IMR-90 (cell line): ENCODE measurements at regions not wholly inside any gene's neighbourhood (a gene's known extent, or its start where the extent isn't known, plus 50 kb on each side); places are given as distances from the start of the nearest gene placed in this dataset.

Experiments used
- ATAC-seq: fragments of 200-7000 bp; cut with Tn5 transposase; 2 replicates; pipeline ENCODE4 v1.9.1; 2020; ENCODE audit warnings: low read depth, mild to moderate bottlenecking, moderate library complexity
- BruUV-seq: library from RNA; stranded (reverse); fragments of 400-500 nt; replicated peaks from 2 replicates; lab custom pipeline; 2021; lab: Mats Ljungman, UMichigan
- CTCF ChIA-PET: fragments of 300-600 bp; formaldehyde crosslinking; extraction: SDS; loops from one replicate; lab custom pipeline; 2021; ENCODE audit warnings: antibody characterized with exemption; lab: Yijun Ruan, JAX
- POLR2A ChIA-PET: fragments of 300-600 bp; sonication (Branson Sonifier 250); formaldehyde crosslinking; loops from one replicate; lab custom pipeline; 2022; ENCODE audit warnings: antibody characterized with exemption; ENCODE audit not compliant: unreplicated experiment; lab: Charles Lee
- DNase-seq: peaks from one replicate; pipeline ENCODE4 v3.0.0; 2013
- H2AFZ ChIP-seq: replicated peaks from 2 replicates; pipeline ENCODE3; 2013; ENCODE audit warnings: low read length, mild to moderate bottlenecking; ENCODE audit not compliant: poor library complexity
- H2AK5ac ChIP-seq: 2 replicates; pipeline ENCODE4 v1.6.1; 2013; ENCODE audit warnings: low read depth, low read length, inconsistent platforms
- H2AK9ac ChIP-seq: replicated peaks from 2 replicates; pipeline ENCODE3; 2013; ENCODE audit warnings: mild to moderate bottlenecking, low read depth, low read length, moderate library complexity; ENCODE audit not compliant: poor library complexity
- H2BK120ac ChIP-seq: 2 replicates; pipeline ENCODE4 v1.6.1; 2013; ENCODE audit warnings: low read depth, low read length, inconsistent platforms
- H2BK15ac ChIP-seq: 3 replicates; pipeline ENCODE4 v1.6.1; 2013; ENCODE audit warnings: low read depth, low read length, inconsistent platforms
- H2BK20ac ChIP-seq: 2 replicates; pipeline ENCODE4 v1.6.1; 2013; ENCODE audit warnings: low read depth, mild to moderate bottlenecking, inconsistent platforms, low read length, moderate library complexity
- H2BK5ac ChIP-seq: 2 replicates; pipeline ENCODE4 v1.6.1; 2013; ENCODE audit warnings: mild to moderate bottlenecking, low read depth, low read length, inconsistent platforms; ENCODE audit not compliant: poor library complexity, severe bottlenecking
- H3K14ac ChIP-seq: replicated peaks from 2 replicates; pipeline ENCODE4 v1.6.1; 2013; ENCODE audit warnings: low read depth, low read length, inconsistent platforms
- H3K18ac ChIP-seq: 2 replicates; pipeline ENCODE4 v1.6.1; 2013; ENCODE audit warnings: low read depth, low read length, control low read depth
- H3K23ac ChIP-seq: 2 replicates; pipeline ENCODE4 v1.6.1; 2013; ENCODE audit warnings: low read depth, low read length, inconsistent platforms
- H3K27ac ChIP-seq: 2 replicates; pipeline ENCODE4 v1.5.1; 2013; ENCODE audit warnings: mild to moderate bottlenecking, control low read depth, low read length; ENCODE audit not compliant: insufficient read depth
- H3K27me3 ChIP-seq: 2 replicates; pipeline ENCODE4 v1.6.1; 2013; ENCODE audit warnings: low read length; ENCODE audit not compliant: control insufficient read depth, insufficient read depth
- H3K36me3 ChIP-seq: 2 replicates; pipeline ENCODE4 v1.6.1; 2013; ENCODE audit warnings: low read length, mixed read lengths; ENCODE audit not compliant: control insufficient read depth, insufficient read depth
- H3K4ac ChIP-seq: 2 replicates; pipeline ENCODE4 v1.6.1; 2013; ENCODE audit warnings: low read depth, low read length, inconsistent platforms
- H3K4me1 ChIP-seq: 2 replicates; pipeline ENCODE4 v1.6.1; 2013; ENCODE audit warnings: low read length, mixed read lengths; ENCODE audit not compliant: control insufficient read depth, insufficient read depth
- H3K4me2 ChIP-seq: 2 replicates; pipeline ENCODE4 v1.6.1; 2013; ENCODE audit warnings: low read depth, mild to moderate bottlenecking, control low read depth, low read length, moderate library complexity
- H3K4me3 ChIP-seq: 2 replicates; pipeline ENCODE4 v1.5.1; 2013; ENCODE audit warnings: low read depth, mild to moderate bottlenecking, control low read depth, low read length, moderate library complexity; ENCODE audit not compliant: insufficient read depth
- H3K56ac ChIP-seq: 2 replicates; pipeline ENCODE4 v1.6.1; 2013; ENCODE audit warnings: low read length, inconsistent platforms; ENCODE audit not compliant: insufficient read depth; ENCODE audit errors: extremely low read depth
- H3K79me1 ChIP-seq, 2 experiments: 2 replicates each; pipeline ENCODE4 v1.6.1; 2013; ENCODE audit warnings: low read length in 2 of 2, inconsistent platforms in 1 of 2, low read depth in 1 of 2
- H3K9ac ChIP-seq: 2 replicates; pipeline ENCODE4 v1.6.1; 2013; ENCODE audit warnings: low read depth, low read length, control low read depth
- H3K9me1 ChIP-seq: 2 replicates; pipeline ENCODE4 v1.6.1; 2013; ENCODE audit warnings: low read length, inconsistent platforms; ENCODE audit not compliant: insufficient read depth
- H3K9me3 ChIP-seq: 2 replicates; pipeline ENCODE4 v1.6.1; 2013; ENCODE audit warnings: low read length; ENCODE audit not compliant: control insufficient read depth, insufficient read depth
- H4K20me1 ChIP-seq: 2 replicates; pipeline ENCODE4 v1.6.1; 2013; ENCODE audit warnings: low read length, inconsistent platforms; ENCODE audit not compliant: insufficient read depth
- H4K5ac ChIP-seq: 2 replicates; pipeline ENCODE4 v1.6.1; 2013; ENCODE audit warnings: mild to moderate bottlenecking, low read depth, low read length, control low read depth
- H4K8ac ChIP-seq, 2 experiments: 2 replicates each; pipeline ENCODE4 v1.6.1; 2013; ENCODE audit warnings: low read depth in 2 of 2, low read length in 2 of 2, control low read depth in 1 of 2, inconsistent platforms in 1 of 2
- H4K91ac ChIP-seq: 2 replicates; pipeline ENCODE4 v1.6.1; 2013; ENCODE audit warnings: low read depth, low read length, inconsistent platforms; ENCODE audit not compliant: insufficient read depth
- BHLHE40 ChIP-seq: fragments of 150-350 bp; IDR thresholded peaks from 2 replicates; pipeline ENCODE4 v1.6.1; 2016; ENCODE audit warnings: mild to moderate bottlenecking, low read depth, low read length
- CHD1 ChIP-seq: IDR thresholded peaks from 2 replicates; pipeline ENCODE4 v1.6.1; 2012; ENCODE audit warnings: low read depth, low read length, improper control_type of control experiment
- FOS ChIP-seq: fragments of 150-350 bp; IDR thresholded peaks from 2 replicates; pipeline ENCODE4 v1.6.1; 2016; ENCODE audit warnings: low read depth, low read length
- MXI1 ChIP-seq: IDR thresholded peaks from 2 replicates; pipeline ENCODE4 v1.6.1; 2012; ENCODE audit warnings: low read depth, mild to moderate bottlenecking, low read length, moderate library complexity, borderline replicate concordance
- RCOR1 ChIP-seq: IDR thresholded peaks from 2 replicates; pipeline ENCODE4 v1.6.1; 2012; ENCODE audit warnings: mild to moderate bottlenecking, low read length, improper control_type of control experiment; ENCODE audit not compliant: insufficient replicate concordance
- USF2 ChIP-seq: fragments of 150-350 bp; IDR thresholded peaks from 2 replicates; pipeline ENCODE4 v1.6.1; 2017; ENCODE audit warnings: mild to moderate bottlenecking, antibody characterized with exemption, low read length, low read depth
- WGBS, 2 experiments: methylation state at CpG; one replicate each; pipeline versions ENCODE4 v1.1.5 to v1.1.7; 2013; ENCODE audit warnings: missing lambda C conversion rate in 2 of 2; ENCODE audit not compliant: insufficient read length in 1 of 2; ENCODE audit errors: extremely low coverage in 2 of 2; 5-methylcytosine and 5-hydroxymethylcytosine counted together
- dilution Hi-C: fragments of 300-500 bp; cut with HindIII; formaldehyde crosslinking; loops from one replicate; pipeline ENCODE4 v1.14.3; 2018; ENCODE audit warnings: low sequenced_read_pairs; ENCODE audit not compliant: unreplicated experiment
- in situ Hi-C: fragments of 300-500 bp; cut with MboI; formaldehyde crosslinking; loops from 3 replicates; pipeline ENCODE4 v1.14.3; 2019; ENCODE audit warnings: low sequenced_read_pairs, inconsistent platforms, mixed read lengths
- intact Hi-C: fragments of 100-400 bp; cut with micrococcal nuclease; formaldehyde crosslinking; loops from 2 replicates; pipeline ENCODE4 v1.10.0; 2022
- TF ChIP-seq, protein P1 (sequence below): fragments of 150-350 bp; IDR thresholded peaks from 2 replicates; pipeline ENCODE4 v1.6.1; 2016; ENCODE audit warnings: low read depth, mild to moderate bottlenecking, low read length, moderate library complexity, borderline replicate concordance

DNA sequence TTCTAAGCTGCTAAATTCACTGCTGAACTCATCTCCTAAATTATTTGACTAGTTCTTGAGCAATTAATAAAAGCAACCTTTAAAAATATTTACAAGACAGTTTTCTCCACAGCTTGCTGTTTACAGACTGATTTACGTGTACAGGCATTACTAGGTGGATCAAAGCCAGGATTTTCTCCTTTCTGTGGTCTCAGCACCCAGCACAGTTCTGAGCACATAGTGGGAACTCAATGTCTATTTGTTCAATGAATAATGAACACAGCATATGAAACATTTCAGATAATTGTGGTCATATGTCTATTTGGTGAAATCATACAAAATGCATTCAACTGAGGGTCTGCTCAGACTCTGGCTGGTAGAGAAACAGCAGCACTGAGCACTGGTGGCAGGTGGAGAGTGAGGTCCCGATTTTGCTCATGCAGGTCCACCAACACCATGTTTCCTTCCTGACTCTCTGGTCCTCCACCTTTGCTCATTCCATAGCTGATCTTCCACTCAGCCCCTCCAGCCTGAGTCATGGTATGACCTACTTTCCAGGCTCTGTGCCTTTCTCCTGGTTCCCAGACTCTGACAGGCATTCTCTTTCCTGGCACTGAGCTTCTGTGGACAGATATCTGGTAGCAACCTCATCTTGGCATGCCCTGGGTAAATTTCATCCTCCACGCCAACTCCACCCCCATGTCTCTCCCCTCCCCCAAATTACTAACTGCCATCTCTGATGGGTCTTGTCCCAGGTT, 311.3 kb downstream of the TGFB2 start:
- Histone ChIP-seq H3K4me1 (peaks cover 12% of the 10 kb centered on the region), H3K4me2 (no peak overlapping the region), H4K91ac (no peak overlapping the region), H2AK5ac (0 out of 2 replicates have a peak overlapping the region, but pooled peaks have one; percentile 20), H2BK20ac (no peak overlapping the region), H2AFZ (peak overlapping the region; percentile 5), H3K79me1 (no peaks in the 10 kb centered on the region), H3K27me3 (no peaks in the 10 kb centered on the region), H2BK120ac (0 out of 2 replicates have a peak overlapping the region, but pooled peaks have one; percentile 31), H2AK9ac (no peak overlapping the region), H4K20me1 (no peaks in the 10 kb centered on the region), H4K5ac (no peak overlapping the region), H3K9ac (no peak overlapping the region), H4K8ac (no peak overlapping the region), H3K4ac (peak overlapping the region; percentile 43), H3K18ac (no peak overlapping the region), H3K36me3 (no peaks in the 10 kb centered on the region), H2BK5ac (no peak overlapping the region), H3K9me3 (no peaks in the 10 kb centered on the region), H3K56ac (no peak overlapping the region), H3K14ac (peak overlapping the region; percentile 28; the same call in 1 of the 2 replicates), H3K4me3 (no peak overlapping the region), H3K27ac (no peak overlapping the region), H3K9me1 (peaks cover 10% of the 10 kb centered on the region; the same call in 1 of the 2 replicates), H3K23ac (0 out of 2 replicates have a peak overlapping the region, but pooled peaks have one; percentile 47), H2BK15ac (peak overlapping the region; percentile 50)
- intact Hi-C loops (no loop called here), dilution Hi-C loops (no loop called here), in situ Hi-C loops (no loop called here)
- no TSS peak for BruUV-seq
- WGBS, 2 experiments: no CpG with 5 or more reads among the region's 3 CpGs
- ChIA-PET CTCF (interaction anchor here (0.6 kb wide), 1 partner anchor 330 kb away, joined by 3 read pairs; no protein-coding TSS in a partner anchor), POLR2A (no interaction called here)
- ATAC-seq: no peak
- TF ChIP-seq MXI1 (no peak), RCOR1 (no peak), FOS (no peak), CHD1 (no peak), BHLHE40 (no peak), USF2 (no peak)
- TF ChIP-seq, protein P1, sequence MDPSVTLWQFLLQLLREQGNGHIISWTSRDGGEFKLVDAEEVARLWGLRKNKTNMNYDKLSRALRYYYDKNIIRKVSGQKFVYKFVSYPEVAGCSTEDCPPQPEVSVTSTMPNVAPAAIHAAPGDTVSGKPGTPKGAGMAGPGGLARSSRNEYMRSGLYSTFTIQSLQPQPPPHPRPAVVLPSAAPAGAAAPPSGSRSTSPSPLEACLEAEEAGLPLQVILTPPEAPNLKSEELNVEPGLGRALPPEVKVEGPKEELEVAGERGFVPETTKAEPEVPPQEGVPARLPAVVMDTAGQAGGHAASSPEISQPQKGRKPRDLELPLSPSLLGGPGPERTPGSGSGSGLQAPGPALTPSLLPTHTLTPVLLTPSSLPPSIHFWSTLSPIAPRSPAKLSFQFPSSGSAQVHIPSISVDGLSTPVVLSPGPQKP: no peak
- DNase-seq: no peak
